Coronary artery (tissue), 2 donors: ENCODE measurements at regions not wholly inside any gene's neighbourhood (a gene's known extent, or its start where the extent isn't known, plus 50 kb on each side); places are given as distances from the start of the nearest gene placed in this dataset.
"Not testable (repeated sequence)": the region's sequence is repeated elsewhere in the genome, so short reads cannot be mapped to it uniquely, and the experiment has no call there.

Source experiments
- DNase-seq: peaks from one replicate; pipeline ENCODE4 v3.0.0-alpha.2; 2017; ENCODE audit warnings: low spot score
- H3K27ac ChIP-seq, 2 donors: fragments of 200-600 bp; sonication (generic); one replicate each; pipeline ENCODE4 v1.5.1; 2016 to 2019
- H3K4me3 ChIP-seq: fragments of 200-600 bp; sonication (generic); 2 replicates; pipeline ENCODE4 v1.5.1; 2016; ENCODE audit warnings: mild to moderate bottlenecking, moderate library complexity
- TF ChIP-seq, protein P1 (sequence below): fragments of 200-600 bp; sonication (generic); IDR thresholded peaks from one replicate; pipeline ENCODE4 v1.5.1; 2019; ENCODE audit warnings: antibody characterized with exemption

DNA sequence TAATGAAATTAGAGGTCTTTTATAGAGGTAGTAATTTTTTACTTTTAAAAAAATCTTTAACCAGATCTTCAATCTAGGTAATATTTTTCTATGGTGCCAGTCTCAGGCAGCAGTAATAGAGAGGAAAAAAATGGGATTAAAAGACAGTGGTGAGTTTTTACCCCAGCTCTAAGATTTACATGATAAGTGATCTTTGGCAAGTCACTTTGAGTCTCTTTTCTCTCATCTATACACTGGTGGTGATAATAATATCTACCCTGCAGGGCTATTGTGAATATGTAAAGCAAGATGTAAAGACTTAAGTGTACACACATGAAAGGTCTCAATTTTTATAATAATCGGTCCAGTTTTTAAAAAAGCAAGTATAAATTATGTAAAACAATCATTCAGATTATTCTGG, 786.2 kb upstream of the POU3F4 start:
- no peak overlapping the region for H3K4me3 ChIP-seq
- TF ChIP-seq, protein P1, sequence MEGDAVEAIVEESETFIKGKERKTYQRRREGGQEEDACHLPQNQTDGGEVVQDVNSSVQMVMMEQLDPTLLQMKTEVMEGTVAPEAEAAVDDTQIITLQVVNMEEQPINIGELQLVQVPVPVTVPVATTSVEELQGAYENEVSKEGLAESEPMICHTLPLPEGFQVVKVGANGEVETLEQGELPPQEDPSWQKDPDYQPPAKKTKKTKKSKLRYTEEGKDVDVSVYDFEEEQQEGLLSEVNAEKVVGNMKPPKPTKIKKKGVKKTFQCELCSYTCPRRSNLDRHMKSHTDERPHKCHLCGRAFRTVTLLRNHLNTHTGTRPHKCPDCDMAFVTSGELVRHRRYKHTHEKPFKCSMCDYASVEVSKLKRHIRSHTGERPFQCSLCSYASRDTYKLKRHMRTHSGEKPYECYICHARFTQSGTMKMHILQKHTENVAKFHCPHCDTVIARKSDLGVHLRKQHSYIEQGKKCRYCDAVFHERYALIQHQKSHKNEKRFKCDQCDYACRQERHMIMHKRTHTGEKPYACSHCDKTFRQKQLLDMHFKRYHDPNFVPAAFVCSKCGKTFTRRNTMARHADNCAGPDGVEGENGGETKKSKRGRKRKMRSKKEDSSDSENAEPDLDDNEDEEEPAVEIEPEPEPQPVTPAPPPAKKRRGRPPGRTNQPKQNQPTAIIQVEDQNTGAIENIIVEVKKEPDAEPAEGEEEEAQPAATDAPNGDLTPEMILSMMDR: no peak
- DNase-seq: no peak
- no peak overlapping the region for H3K27ac ChIP-seq

DNA sequence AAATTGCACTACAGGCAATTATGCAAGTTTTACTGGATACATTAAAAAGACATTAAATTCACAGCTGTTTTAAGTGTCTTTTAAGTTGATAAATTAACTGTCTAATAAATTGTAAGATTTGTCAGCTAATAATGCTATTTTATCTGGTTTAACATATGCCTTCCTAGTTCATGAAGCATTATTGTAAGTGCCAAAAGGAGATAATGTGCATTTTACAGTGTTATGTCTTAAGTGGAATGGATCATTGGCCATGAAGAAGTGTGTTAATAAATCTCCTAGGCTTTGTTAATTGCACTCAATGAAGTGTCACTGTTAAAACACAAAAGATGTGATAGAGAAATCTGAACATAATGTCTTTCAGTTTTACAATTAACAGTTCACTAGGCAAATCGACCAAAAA, 784.3 kb upstream of the POU3F4 start:
- no peak for DNase-seq
- no peak overlapping the region for H3K4me3 ChIP-seq
- TF ChIP-seq, protein P1: no peak
- no peak overlapping the region for H3K27ac ChIP-seq

DNA sequence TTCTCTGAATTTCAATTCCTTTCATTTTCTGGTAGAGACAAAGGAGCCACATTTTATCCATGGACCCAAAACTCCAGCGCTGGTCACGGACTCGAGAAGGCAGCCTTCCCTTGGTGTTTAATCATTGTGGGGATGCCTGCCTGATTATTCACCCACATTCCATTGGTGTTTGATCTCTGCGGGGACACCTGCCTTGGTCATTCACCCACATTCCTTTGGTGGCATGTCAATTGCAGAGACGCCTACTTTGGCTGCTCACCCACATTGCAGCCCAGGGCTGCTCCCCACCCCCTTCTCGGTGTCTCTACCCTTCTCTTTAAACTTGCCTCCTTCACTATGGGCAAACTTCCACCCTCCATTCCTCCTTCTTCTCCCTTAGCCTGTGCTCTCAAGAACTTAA, 780.7 kb upstream of the POU3F4 start:
- H3K4me3 ChIP-seq, H3K27ac ChIP-seq, DNase-seq: not testable (repeated sequence)

DNA sequence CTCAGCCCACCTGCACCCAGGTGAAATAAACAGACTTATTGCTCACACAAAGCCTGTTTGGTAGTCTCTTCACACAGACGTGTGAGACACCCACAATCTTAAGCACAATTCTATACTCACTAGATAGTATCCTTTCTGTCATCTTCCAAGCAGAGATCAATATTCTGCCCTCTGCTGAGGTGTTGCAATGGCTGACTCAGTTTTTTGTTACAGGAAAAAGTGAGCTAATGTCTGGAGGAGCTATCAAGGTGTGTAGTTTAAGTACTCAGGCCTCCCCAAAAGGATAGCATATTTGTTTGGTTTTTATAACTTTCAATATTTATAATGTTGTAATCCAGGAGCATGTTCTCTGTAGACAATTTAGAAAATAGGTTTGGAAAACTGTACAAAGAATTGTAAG, 775.2 kb upstream of the POU3F4 start:
- H3K4me3 ChIP-seq: no peak overlapping the region
- TF ChIP-seq, protein P1: no peak

DNA sequence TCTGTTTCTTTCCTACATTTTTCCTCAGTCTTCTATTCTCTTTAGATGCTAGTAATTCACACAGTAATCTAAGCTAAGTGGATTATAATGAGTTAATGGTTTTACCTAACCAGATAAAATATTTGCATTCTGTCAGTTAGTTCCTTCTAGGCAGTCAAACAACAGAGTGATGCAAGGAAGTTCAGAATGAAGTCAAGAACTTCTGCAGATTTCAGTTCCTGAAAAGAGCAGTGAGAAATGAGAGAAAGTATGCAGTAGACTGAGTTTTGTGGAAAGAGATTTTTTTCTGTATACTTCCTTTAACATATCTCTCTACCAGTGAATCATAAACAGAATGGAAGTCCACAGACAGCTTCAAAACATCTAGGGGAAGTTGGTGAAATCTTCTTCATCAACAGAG, 774.0 kb upstream of the POU3F4 start:
- H3K27ac ChIP-seq: no peak overlapping the region
- TF ChIP-seq, protein P1: no peak
- DNase-seq: no peak
- no peak overlapping the region for H3K4me3 ChIP-seq

More for the DNA sequence above, 775.2 kb upstream of the POU3F4 start:
- DNase-seq: no peak
- no peak overlapping the region for H3K27ac ChIP-seq

DNA sequence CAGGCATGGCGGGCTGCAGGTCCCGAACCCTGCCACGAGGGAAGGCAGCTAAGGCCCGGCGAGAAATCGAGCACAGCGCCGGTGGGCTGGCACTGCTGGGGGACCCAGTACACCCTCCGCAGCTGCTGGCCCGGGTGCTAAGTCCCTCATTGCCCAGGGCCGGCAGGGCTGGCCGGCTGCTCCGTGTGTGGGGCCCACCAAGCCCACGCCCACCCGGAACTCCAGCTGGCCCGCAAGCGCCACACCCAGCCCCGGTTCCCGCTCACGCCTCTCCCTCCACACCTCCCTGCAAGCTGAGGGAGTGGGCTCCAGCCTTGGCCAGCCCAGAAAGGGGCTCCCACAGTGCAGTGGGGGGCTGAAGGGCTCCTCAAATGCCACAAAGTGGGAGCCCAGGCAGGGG, 769.8 kb upstream of the POU3F4 start:
- H3K4me3 ChIP-seq, DNase-seq, H3K27ac ChIP-seq: not testable (repeated sequence)

DNA sequence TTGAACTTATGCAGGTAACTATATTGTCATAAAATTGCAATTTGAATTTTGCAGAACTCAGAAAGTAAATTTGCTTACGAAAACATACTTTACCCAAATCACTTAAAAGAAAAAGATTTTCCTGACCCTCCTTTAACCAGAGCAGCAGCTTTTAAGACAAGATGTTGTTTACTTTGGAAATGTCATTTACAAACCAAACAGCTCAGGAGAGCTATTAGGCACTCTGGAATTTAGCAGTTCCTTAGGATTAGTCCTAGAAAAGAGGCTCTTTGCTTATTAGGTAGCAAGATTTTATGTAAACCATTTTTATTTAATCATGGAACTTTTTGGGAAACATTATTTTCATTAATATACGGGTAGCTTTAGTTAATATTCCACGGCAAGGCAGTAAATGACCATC, 765.7 kb upstream of the POU3F4 start:
- Histone ChIP-seq H3K27ac (no peak overlapping the region), H3K4me3 (no peak overlapping the region)
- TF ChIP-seq, protein P1: no peak
- no peak for DNase-seq

DNA sequence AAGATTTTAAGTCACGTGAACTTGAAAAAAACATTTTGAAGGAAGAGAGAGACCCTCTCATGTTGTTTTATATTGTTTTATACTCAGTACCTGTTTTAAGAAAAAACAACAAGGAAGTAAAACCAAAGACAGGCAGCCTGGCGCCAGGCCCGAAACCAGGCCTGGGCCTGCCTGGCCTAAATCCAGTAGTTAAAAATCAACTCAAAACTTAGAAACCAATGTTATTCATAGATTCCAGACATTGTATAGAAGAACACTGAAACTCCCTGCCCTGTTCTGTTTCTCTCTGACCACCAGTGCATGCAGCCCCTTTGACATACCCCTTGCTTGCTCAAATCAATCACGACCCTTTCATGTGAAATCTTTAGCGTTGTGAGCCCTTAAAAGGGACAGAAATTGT, 762.4 kb upstream of the POU3F4 start:
- H3K27ac ChIP-seq, DNase-seq, H3K4me3 ChIP-seq: not testable (repeated sequence)

DNA sequence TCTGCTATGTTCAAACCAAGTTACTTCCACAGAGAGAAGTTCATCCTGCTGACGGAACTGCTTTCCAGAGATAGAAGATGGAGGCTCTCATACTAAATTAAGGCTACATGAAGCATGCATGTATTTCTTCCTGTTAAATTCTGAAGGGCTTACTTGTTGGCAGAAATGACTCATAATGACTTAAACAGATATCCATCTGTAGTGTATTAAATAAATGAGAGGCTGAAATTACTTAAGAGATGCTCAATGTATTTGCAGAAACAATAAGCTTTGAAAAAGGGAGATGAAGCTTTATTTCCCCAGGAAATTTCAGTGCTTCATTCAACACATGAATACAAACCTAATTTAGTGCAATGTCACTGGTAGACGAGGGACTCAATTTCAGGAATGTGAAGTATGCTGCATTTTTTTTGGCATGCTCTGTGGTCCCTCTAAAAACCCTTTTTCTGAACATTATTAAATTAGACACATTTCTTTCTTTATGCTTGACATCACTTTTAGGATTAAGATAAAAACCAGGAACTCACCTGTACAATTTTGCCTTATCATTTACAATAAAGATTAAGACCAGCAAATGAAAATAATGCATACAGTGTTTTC, 759.1 kb upstream of the POU3F4 start:
- TF ChIP-seq, protein P1: no peak
- H3K4me3 ChIP-seq: no peak overlapping the region
- no peak overlapping the region for H3K27ac ChIP-seq
- no peak for DNase-seq
